ENCODE measurements at regions not wholly inside any gene's neighbourhood (a gene's known extent, or its start where the extent isn't known, plus 50 kb on each side); places are given as distances from the start of the nearest gene placed in this dataset.

GRCh38 chr18:30533716-30534115 lies 508.8 kb downstream of the DSC3 start:
- no peak for DNase-seq (ENCODE audit: low spot score)

GRCh38 chr18:30527917-30528316 lies 514.6 kb downstream of the DSC3 start:
- no peak for DNase-seq (ENCODE audit: low spot score)

GRCh38 chr18:30527226-30527625 lies 515.3 kb downstream of the DSC3 start:
- no peak for DNase-seq (ENCODE audit: low spot score)

- no peak for DNase-seq (ENCODE audit: low spot score)
These were observed 520.1 kb downstream of the DSC3 start for GRCh38 chr18:30522288-30522929.

- DNase-seq (ENCODE audit: low spot score): no peak
These were observed 528.5 kb downstream of the DSC3 start for GRCh38 chr18:30514059-30514458.

GRCh38 chr18:30512872-30513271 lies 529.7 kb downstream of the DSC3 start:
- no peak for DNase-seq (ENCODE audit: low spot score)

GRCh38 chr18:30510882-30511281 lies 531.7 kb downstream of the DSC3 start:
- no peak for DNase-seq (ENCODE audit: low spot score)

GRCh38 chr18:30501594-30501993 lies 540.9 kb downstream of the DSC3 start:
- no peak for DNase-seq (ENCODE audit: low spot score)

- no peak for DNase-seq (ENCODE audit: low spot score)
These were observed 542.1 kb downstream of the DSC3 start for GRCh38 chr18:30500240-30500945.

- DNase-seq (ENCODE audit: low spot score): no peak
These were observed 542.8 kb downstream of the DSC3 start for GRCh38 chr18:30499721-30500120.

GRCh38 chr18:30492552-30493129 lies 549.9 kb downstream of the DSC3 start:
- no peak for DNase-seq (ENCODE audit: low spot score)

GRCh38 chr18:30491815-30492551 lies 550.6 kb downstream of the DSC3 start:
- DNase-seq (ENCODE audit: low spot score): no peak

- DNase-seq (ENCODE audit: low spot score): no peak
These were observed 552.5 kb downstream of the DSC3 start for GRCh38 chr18:30489890-30490643.

- DNase-seq (ENCODE audit: low spot score): no peak
These were observed 554.6 kb downstream of the DSC3 start for GRCh38 chr18:30487962-30488361.

- DNase-seq (ENCODE audit: low spot score): peak; percentile 3
These were observed 555.7 kb downstream of the DSC3 start for GRCh38 chr18:30486856-30487255.

- DNase-seq (ENCODE audit: low spot score): no peak
These were observed 557.5 kb downstream of the DSC3 start for GRCh38 chr18:30485078-30485477.

GRCh38 chr18:30481871-30482270 lies 560.7 kb downstream of the DSC3 start:
- peak; percentile 17 for DNase-seq (ENCODE audit: low spot score)

GRCh38 chr18:30469091-30469490 lies 573.5 kb downstream of the DSC3 start:
- no peak for DNase-seq (ENCODE audit: low spot score)

GRCh38 chr18:30465096-30465495 lies 577.4 kb downstream of the DSC3 start:
- no peak for DNase-seq (ENCODE audit: low spot score)

- DNase-seq (ENCODE audit: low spot score): no peak
These were observed 585.4 kb downstream of the DSC3 start for GRCh38 chr18:30457156-30457555.

- DNase-seq (ENCODE audit: low spot score): no peak
These were observed 586.8 kb downstream of the DSC3 start for GRCh38 chr18:30455741-30456140.

GRCh38 chr18:30454920-30455319 lies 587.6 kb downstream of the DSC3 start:
- no peak for DNase-seq (ENCODE audit: low spot score)

Data from kidney tubule cell (primary cell).